Endothelial cell of umbilical vein (primary cell): ENCODE measurements at regions not wholly inside any gene's neighbourhood (a gene's known extent, or its start where the extent isn't known, plus 50 kb on each side); places are given as distances from the start of the nearest gene placed in this dataset.

ENCODE experiments used
- BruUV-seq: library from RNA; stranded (reverse); fragments of 400-500 nt; replicated peaks from 2 replicates; lab custom pipeline; 2021; lab: Mats Ljungman, UMichigan
- CTCF ChIA-PET: fragments of 300-600, 350-600 bp; sonication (Branson Sonifier 250); formaldehyde crosslinking; loops from one replicate; lab custom pipeline; 2021; ENCODE audit warnings: antibody characterized with exemption, inconsistent platforms; lab: Charles Lee
- POLR2A ChIA-PET: fragments of 300-600, 350-600 bp; sonication (Branson Sonifier 250); formaldehyde crosslinking; loops from one replicate; lab custom pipeline; 2021; ENCODE audit warnings: antibody characterized with exemption, inconsistent platforms; lab: Charles Lee
- DNase-seq: peaks from one replicate; pipeline ENCODE4 v3.0.0-alpha.2; 2011; ENCODE audit warnings: low read depth, low spot score
- FAIRE-seq: peaks from 2 replicates; lab custom pipeline; 2011; peaks lifted over from hg19 to GRCh38; lab: Jason Lieb, UNC
- H2AFZ ChIP-seq: 2 replicates; pipeline ENCODE4 v1.6.0; 2012; ENCODE audit warnings: low read depth, low read length, control low read depth, inconsistent platforms
- H3K27ac ChIP-seq: 2 replicates; pipeline ENCODE4 v1.5.1; 2011; ENCODE audit warnings: low read depth, mild to moderate bottlenecking, control low read depth, low read length, moderate library complexity; ENCODE audit not compliant: insufficient read depth
- H3K27me3 ChIP-seq, 2 experiments: 2 replicates each; pipeline versions ENCODE4 v1.6.0 to v1.6.1; 2011; ENCODE audit warnings: low read length in 2 of 2, mixed read lengths in 1 of 2; ENCODE audit not compliant: control insufficient read depth in 2 of 2, insufficient read depth in 2 of 2
- H3K36me3 ChIP-seq, 2 experiments: 2 replicates in 1 of 2; 3 replicates in 1 of 2; pipeline ENCODE4 v1.5.1; 2011; ENCODE audit warnings: low read length in 2 of 2, mild to moderate bottlenecking in 1 of 2, moderate library complexity in 1 of 2; ENCODE audit not compliant: control insufficient read depth in 2 of 2, insufficient read depth in 2 of 2; ENCODE audit errors: extremely low read depth in 1 of 2
- H3K4me1 ChIP-seq: 3 replicates; pipeline ENCODE4 v1.5.1; 2011; ENCODE audit warnings: mild to moderate bottlenecking, low read length; ENCODE audit not compliant: control insufficient read depth, insufficient read depth; ENCODE audit errors: extremely low read depth
- H3K4me2 ChIP-seq: 2 replicates; pipeline ENCODE4 v1.6.1; 2011; ENCODE audit warnings: low read length, control low read depth, mixed read lengths; ENCODE audit not compliant: insufficient read depth
- H3K4me3 ChIP-seq, 3 experiments: fragments of 200-600 bp in 1 of 3; sonication (generic), shearing (Covaris generic) in 1 of 3; replicated peaks in 1 of 3; 2 replicates each; pipeline ENCODE4 v1.5.1; 2011 to 2016; ENCODE audit warnings: control low read depth in 3 of 3, low read length in 3 of 3, mild to moderate bottlenecking in 2 of 3, inconsistent platforms in 1 of 3, low read depth in 1 of 3, moderate library complexity in 1 of 3; ENCODE audit not compliant: insufficient read depth in 1 of 3
- H3K79me2 ChIP-seq: 2 replicates; pipeline ENCODE4 v1.6.0; 2012; ENCODE audit warnings: low read length, inconsistent platforms; ENCODE audit not compliant: control insufficient read depth, insufficient read depth
- H3K9ac ChIP-seq: replicated peaks from 2 replicates; pipeline ENCODE3; 2011; ENCODE audit warnings: low read length, control low read depth; ENCODE audit not compliant: insufficient read depth; ENCODE audit errors: extremely low read depth
- H3K9me1 ChIP-seq: replicated peaks from 3 replicates; pipeline ENCODE4 v1.6.0; 2011; ENCODE audit warnings: mild to moderate bottlenecking, low read length; ENCODE audit not compliant: control insufficient read depth, insufficient read depth; ENCODE audit errors: extremely low read depth
- H3K9me3 ChIP-seq: replicated peaks from 2 replicates; pipeline ENCODE4 v1.5.1; 2012; ENCODE audit warnings: low read length, inconsistent platforms; ENCODE audit not compliant: control insufficient read depth, insufficient read depth
- H4K20me1 ChIP-seq: replicated peaks from 2 replicates; pipeline ENCODE3; 2011; ENCODE audit warnings: mild to moderate bottlenecking, low read length; ENCODE audit not compliant: control insufficient read depth, insufficient read depth; ENCODE audit errors: extremely low read depth
- EZH2 ChIP-seq: IDR thresholded peaks from 2 replicates; pipeline ENCODE4 v1.6.1; 2012; ENCODE audit warnings: borderline replicate concordance, low read depth, mild to moderate bottlenecking, moderate library complexity, low read length, inconsistent platforms; ENCODE audit not compliant: severe bottlenecking
- FOS ChIP-seq: IDR thresholded peaks from 2 replicates; pipeline ENCODE4 v1.6.1; 2011; ENCODE audit warnings: mild to moderate bottlenecking, low read length, moderate library complexity, borderline replicate concordance; ENCODE audit not compliant: insufficient read depth
- GATA2 ChIP-seq: IDR thresholded peaks from 2 replicates; pipeline ENCODE4 v1.7.0; 2011; ENCODE audit warnings: low read depth, mild to moderate bottlenecking, moderate library complexity, mixed read lengths, low read length; ENCODE audit not compliant: insufficient read length, insufficient read depth
- JUN ChIP-seq: IDR thresholded peaks from 2 replicates; pipeline ENCODE4 v1.6.1; 2011; ENCODE audit warnings: borderline replicate concordance, low read depth; ENCODE audit not compliant: insufficient read length, insufficient read depth
- MYC ChIP-seq: IDR thresholded peaks from one replicate; pipeline ENCODE4 v1.6.1; 2011; ENCODE audit warnings: mild to moderate bottlenecking, low read depth, low read length
- POLR2A ChIP-seq: IDR thresholded peaks from 2 replicates; pipeline ENCODE4 v1.6.1; 2012; ENCODE audit warnings: low read depth, mild to moderate bottlenecking, control low read depth, low read length
- POLR2AphosphoS5 ChIP-seq: IDR thresholded peaks from 2 replicates; pipeline ENCODE4 v1.6.1; 2012; ENCODE audit warnings: low read depth, mild to moderate bottlenecking, control low read depth, low read length, moderate library complexity; ENCODE audit not compliant: insufficient read depth
- dilution Hi-C: fragments of 300-500 bp; cut with MboI; formaldehyde crosslinking; loops from one replicate; pipeline ENCODE4 v1.15.0; 2019; ENCODE audit warnings: low sequenced_read_pairs; ENCODE audit not compliant: extremely low pct_ligation_motif_present
- intact Hi-C: fragments of 100-400 bp; cut with micrococcal nuclease; formaldehyde crosslinking; loops from one replicate; pipeline ENCODE4 v1.10.0; 2022
- TF ChIP-seq, protein P1 (sequence below), 2 donors: IDR thresholded peaks; 1 replicate in 1 of 2; 2 replicates in 1 of 2; pipeline ENCODE4 v1.5.1; 2011; ENCODE audit warnings: low read length in 2 of 2, mild to moderate bottlenecking in 2 of 2, moderate library complexity in 2 of 2, control low read depth in 1 of 2, inconsistent platforms in 1 of 2, low read depth in 1 of 2; ENCODE audit not compliant: insufficient read depth in 1 of 2; ENCODE audit errors: extremely low read depth in 1 of 2

DNA sequence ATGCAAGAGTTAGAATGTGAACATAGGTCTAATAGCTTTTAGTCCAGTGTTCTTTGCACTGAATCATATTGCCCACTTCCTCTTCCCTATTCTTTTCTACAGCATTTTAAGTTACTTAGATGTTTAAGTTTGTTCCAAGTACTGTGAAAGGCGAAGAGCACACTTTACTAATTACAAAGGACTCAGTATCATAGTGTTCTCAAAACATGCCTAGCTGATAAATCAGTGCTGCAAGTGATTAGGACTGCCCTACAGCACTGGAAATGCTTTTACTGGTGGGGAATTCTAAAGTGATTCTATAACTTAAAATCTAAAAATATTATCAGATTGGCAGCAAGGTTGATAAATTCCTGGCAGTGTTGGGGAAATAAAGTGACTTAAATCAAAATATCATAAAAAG is 177.9 kb upstream of the KCNN2 start:
- Histone ChIP-seq H2AFZ (peak overlapping the region; percentile 54), H3K27ac (no peak overlapping the region), H3K4me1 (peaks cover 12% of the 10 kb centered on the region), H3K4me3 (no peak overlapping the region), H3K9me1 (no peaks in the 10 kb centered on the region), H3K9me3 (no peaks in the 10 kb centered on the region), H3K4me2 (no peak overlapping the region), H3K79me2 (no peaks in the 10 kb centered on the region), H3K27me3 (no peaks in the 10 kb centered on the region), H3K9ac (no peak overlapping the region), H3K36me3 (no peaks in the 10 kb centered on the region), H4K20me1 (no peaks in the 10 kb centered on the region)
- ChIA-PET POLR2A (no interaction called here), CTCF (interaction anchor here (0.9 kb wide), 1 partner anchor 40 kb away, joined by 4 read pairs; no protein-coding TSS in a partner anchor)
- intact Hi-C loops (no loop called here), dilution Hi-C loops (no loop called here)
- DNase-seq, result peak; percentile 35
- TF ChIP-seq GATA2 (no peak), POLR2AphosphoS5 (no peak), POLR2A (no peak), JUN (no peak), EZH2 (no peak), MYC (no peak), FOS (peak; percentile 25)
- TF ChIP-seq, protein P1, sequence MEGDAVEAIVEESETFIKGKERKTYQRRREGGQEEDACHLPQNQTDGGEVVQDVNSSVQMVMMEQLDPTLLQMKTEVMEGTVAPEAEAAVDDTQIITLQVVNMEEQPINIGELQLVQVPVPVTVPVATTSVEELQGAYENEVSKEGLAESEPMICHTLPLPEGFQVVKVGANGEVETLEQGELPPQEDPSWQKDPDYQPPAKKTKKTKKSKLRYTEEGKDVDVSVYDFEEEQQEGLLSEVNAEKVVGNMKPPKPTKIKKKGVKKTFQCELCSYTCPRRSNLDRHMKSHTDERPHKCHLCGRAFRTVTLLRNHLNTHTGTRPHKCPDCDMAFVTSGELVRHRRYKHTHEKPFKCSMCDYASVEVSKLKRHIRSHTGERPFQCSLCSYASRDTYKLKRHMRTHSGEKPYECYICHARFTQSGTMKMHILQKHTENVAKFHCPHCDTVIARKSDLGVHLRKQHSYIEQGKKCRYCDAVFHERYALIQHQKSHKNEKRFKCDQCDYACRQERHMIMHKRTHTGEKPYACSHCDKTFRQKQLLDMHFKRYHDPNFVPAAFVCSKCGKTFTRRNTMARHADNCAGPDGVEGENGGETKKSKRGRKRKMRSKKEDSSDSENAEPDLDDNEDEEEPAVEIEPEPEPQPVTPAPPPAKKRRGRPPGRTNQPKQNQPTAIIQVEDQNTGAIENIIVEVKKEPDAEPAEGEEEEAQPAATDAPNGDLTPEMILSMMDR (IDR thresholded peaks at IDR 0.05; ENCODE audit: extremely low read depth in 1 of 2, insufficient read depth in 1 of 2, low read depth in 1 of 2, low read length in 2 of 2), result no peak
- no peak for FAIRE-seq
- no TSS peak for BruUV-seq
